ENCODE measurements at regions not wholly inside any gene's neighbourhood (a gene's known extent, or its start where the extent isn't known, plus 50 kb on each side); places are given as distances from the start of the nearest gene placed in this dataset.

- no peak for DNase-seq (ENCODE audit: low spot score)
- ATAC-seq (ENCODE audit: low read depth) = no peak
Measured at GRCh38 chr4:100576570-100576969, 58.7 kb upstream of the EMCN start.

GRCh38 chr4:100574607-100575006 is 56.8 kb upstream of the EMCN start:
- TF ChIP-seq, protein P1, sequence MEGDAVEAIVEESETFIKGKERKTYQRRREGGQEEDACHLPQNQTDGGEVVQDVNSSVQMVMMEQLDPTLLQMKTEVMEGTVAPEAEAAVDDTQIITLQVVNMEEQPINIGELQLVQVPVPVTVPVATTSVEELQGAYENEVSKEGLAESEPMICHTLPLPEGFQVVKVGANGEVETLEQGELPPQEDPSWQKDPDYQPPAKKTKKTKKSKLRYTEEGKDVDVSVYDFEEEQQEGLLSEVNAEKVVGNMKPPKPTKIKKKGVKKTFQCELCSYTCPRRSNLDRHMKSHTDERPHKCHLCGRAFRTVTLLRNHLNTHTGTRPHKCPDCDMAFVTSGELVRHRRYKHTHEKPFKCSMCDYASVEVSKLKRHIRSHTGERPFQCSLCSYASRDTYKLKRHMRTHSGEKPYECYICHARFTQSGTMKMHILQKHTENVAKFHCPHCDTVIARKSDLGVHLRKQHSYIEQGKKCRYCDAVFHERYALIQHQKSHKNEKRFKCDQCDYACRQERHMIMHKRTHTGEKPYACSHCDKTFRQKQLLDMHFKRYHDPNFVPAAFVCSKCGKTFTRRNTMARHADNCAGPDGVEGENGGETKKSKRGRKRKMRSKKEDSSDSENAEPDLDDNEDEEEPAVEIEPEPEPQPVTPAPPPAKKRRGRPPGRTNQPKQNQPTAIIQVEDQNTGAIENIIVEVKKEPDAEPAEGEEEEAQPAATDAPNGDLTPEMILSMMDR (IDR thresholded peaks at IDR 0.05; ENCODE audit: poor library complexity, severe bottlenecking) = no peak
- H3K4me1 ChIP-seq (ENCODE audit: insufficient read depth, poor library complexity, severe bottlenecking) = no peaks in the 10 kb centered on the region
- no peak for DNase-seq (ENCODE audit: low spot score)
- no peaks in the 10 kb centered on the region for H3K27me3 ChIP-seq (ENCODE audit: insufficient read depth, poor library complexity, severe bottlenecking)
- no peak overlapping the region for H3K4me3 ChIP-seq (ENCODE audit: severe bottlenecking)
- H3K9me3 ChIP-seq (ENCODE audit: severe bottlenecking) = no peaks in the 10 kb centered on the region
- ATAC-seq (ENCODE audit: low read depth) = no peak
- H3K27ac ChIP-seq (ENCODE audit: poor library complexity, severe bottlenecking) = no peak overlapping the region
- H3K36me3 ChIP-seq (ENCODE audit: low read depth) = no peaks in the 10 kb centered on the region; the same call in 1 of the 2 replicates

More at GRCh38 chr4:100576570-100576969, 58.7 kb upstream of the EMCN start:
- Histone ChIP-seq H3K27ac (ENCODE audit: poor library complexity, severe bottlenecking) (no peak overlapping the region), H3K9me3 (ENCODE audit: severe bottlenecking) (no peaks in the 10 kb centered on the region), H3K27me3 (ENCODE audit: insufficient read depth, poor library complexity, severe bottlenecking) (no peaks in the 10 kb centered on the region), H3K36me3 (ENCODE audit: low read depth) (no peaks in the 10 kb centered on the region; the same call in 1 of the 2 replicates), H3K4me1 (ENCODE audit: insufficient read depth, poor library complexity, severe bottlenecking) (peaks cover 11% of the 10 kb centered on the region), H3K4me3 (ENCODE audit: severe bottlenecking) (no peak overlapping the region)
- TF ChIP-seq, protein P1 (IDR thresholded peaks at IDR 0.05; ENCODE audit: poor library complexity, severe bottlenecking) = no peak

DNA sequence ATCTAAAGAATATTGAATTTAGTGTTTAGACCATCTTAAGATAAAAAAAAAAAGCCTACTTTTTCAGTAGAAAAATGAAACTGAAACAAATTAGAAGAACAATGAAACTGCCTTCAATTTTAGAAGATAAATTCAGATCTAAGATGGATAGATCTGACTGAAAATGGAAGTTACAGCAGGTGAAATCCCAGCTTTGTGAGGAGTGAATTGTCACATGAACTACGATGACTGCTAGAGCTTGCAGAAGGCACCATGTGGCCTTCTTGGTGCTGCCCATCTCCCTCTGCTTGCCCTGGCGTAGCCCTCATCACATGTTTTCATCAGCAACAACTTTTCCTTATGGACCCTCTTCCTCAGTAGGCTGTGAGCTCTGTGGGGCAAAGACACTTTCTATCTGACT is 51.4 kb upstream of the EMCN start:
- Histone ChIP-seq H3K4me3 (ENCODE audit: severe bottlenecking) (no peak overlapping the region), H3K27me3 (ENCODE audit: insufficient read depth, poor library complexity, severe bottlenecking) (no peaks in the 10 kb centered on the region), H3K9me3 (ENCODE audit: severe bottlenecking) (no peaks in the 10 kb centered on the region), H3K36me3 (ENCODE audit: low read depth) (no peaks in the 10 kb centered on the region; the same call in 1 of the 2 replicates), H3K4me1 (ENCODE audit: insufficient read depth, poor library complexity, severe bottlenecking) (no peaks in the 10 kb centered on the region), H3K27ac (ENCODE audit: poor library complexity, severe bottlenecking) (no peak overlapping the region)
- DNase-seq (ENCODE audit: low spot score) (no peak), ATAC-seq (ENCODE audit: low read depth) (no peak)
- TF ChIP-seq, protein P1 (IDR thresholded peaks at IDR 0.05; ENCODE audit: poor library complexity, severe bottlenecking) = no peak

All from RWPE2 (cell line).